Mammary epithelial cell (primary cell): ENCODE measurements at regions not wholly inside any gene's neighbourhood (a gene's known extent, or its start where the extent isn't known, plus 50 kb on each side); places are given as distances from the start of the nearest gene placed in this dataset.

Experiments used
- CTCF ChIP-seq, 2 donors: IDR thresholded peaks in 1 of 2; conservative IDR thresholded peaks in 1 of 2; 2 replicates each; pipeline ENCODE4 v1.5.1; 2011 to 2012; ENCODE audit warnings: inconsistent platforms in 2 of 2, low read length in 2 of 2, mild to moderate bottlenecking in 2 of 2, control low read depth in 1 of 2, low read depth in 1 of 2; ENCODE audit not compliant: insufficient read depth in 1 of 2; ENCODE audit errors: extremely low read depth in 1 of 2
- EZH2 ChIP-seq: IDR thresholded peaks from 2 replicates; pipeline ENCODE4 v1.6.1; 2012; ENCODE audit warnings: low read length, inconsistent platforms, borderline replicate concordance

GRCh38 chr4:4766564-4766963, 92.9 kb upstream of the MSX1 start:
- TF ChIP-seq CTCF (conservative IDR thresholded peaks at IDR 0.05 in 1 of 2, IDR thresholded peaks at IDR 0.05 in 1 of 2; ENCODE audit: extremely low read depth in 1 of 2, insufficient read depth in 1 of 2, low read depth in 1 of 2, low read length in 2 of 2) (no peak), EZH2 (no peak)
